ENCODE measurements at regions not wholly inside any gene's neighbourhood (a gene's known extent, or its start where the extent isn't known, plus 50 kb on each side); places are given as distances from the start of the nearest gene placed in this dataset.

DNA sequence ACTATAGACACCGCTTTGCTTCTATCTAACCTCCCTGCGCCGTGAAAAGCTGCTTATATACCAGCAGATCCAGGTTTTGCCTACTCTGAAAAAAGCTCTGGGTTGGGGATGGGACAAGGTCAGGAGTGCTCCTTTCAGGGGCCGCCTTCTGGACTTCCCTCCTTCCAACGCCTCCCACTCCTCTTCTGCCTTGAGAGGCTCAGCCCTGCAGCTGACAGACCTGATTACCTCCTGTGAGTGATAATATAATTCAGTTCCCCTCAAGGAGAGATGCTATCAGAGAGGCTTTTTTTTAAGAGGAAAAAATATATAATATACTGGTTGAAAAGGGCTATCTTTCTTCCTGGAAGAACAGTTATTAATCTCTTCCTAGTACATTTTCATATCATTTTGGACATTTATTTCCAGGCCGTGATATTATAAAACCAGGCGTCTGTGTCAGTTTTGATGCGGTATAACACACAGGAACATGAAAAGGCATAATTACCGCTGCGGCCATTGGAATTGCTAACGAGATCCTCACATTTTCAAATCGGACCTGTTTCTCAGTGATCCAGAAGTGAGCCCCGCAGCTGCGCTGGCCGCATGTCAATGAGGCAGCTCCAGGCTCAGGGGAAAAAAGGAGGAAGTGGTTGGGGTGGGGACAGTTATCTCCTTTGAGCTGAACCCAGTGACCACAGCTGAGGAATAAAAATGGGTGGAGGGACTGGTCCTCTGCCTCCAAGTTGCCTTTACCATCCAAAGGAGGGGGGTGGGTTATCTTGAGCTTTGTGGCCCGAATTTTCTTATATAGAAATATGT, 457.1 kb downstream of the TYW1 start:
- Histone ChIP-seq H2AFZ (no peak overlapping the region), H3K4me2 (no peak overlapping the region), H3K4me3 (no peak overlapping the region), H3K4me1 (ENCODE audit: insufficient read depth) (no peaks in the 10 kb centered on the region), H3K79me2 (replicated peaks; ENCODE audit: insufficient read depth) (no peaks in the 10 kb centered on the region), H3K9me2 (ENCODE audit: insufficient read depth) (no peaks in the 10 kb centered on the region), H3K27me3 (ENCODE audit: insufficient read depth) (no peaks in the 10 kb centered on the region), H3F3A (replicated peaks; ENCODE audit: low read depth) (peaks cover 8% of the 10 kb centered on the region; the same call in 1 of the 2 replicates), H3K27ac (ENCODE audit: low read depth) (no peak overlapping the region), H4K20me1 (replicated peaks; ENCODE audit: insufficient read depth) (no peaks in the 10 kb centered on the region), H3K36me3 (ENCODE audit: insufficient read depth) (no peaks in the 10 kb centered on the region)
- ATAC-seq (no peak), DNase-seq (ENCODE audit: low spot score) (no peak)
- Mint-ChIP-seq H3K9me3 (peaks cover 99% of the 10 kb centered on the region), H3K4me1 (no peaks in the 10 kb centered on the region), H3K27me3 (ENCODE audit: insufficient read depth, low read depth, poor library complexity) (peaks cover 10% of the 10 kb centered on the region), H3K4me3 (no peak overlapping the region), H3K36me3 (ENCODE audit: low read depth) (peaks cover 34% of the 10 kb centered on the region), H3K27ac (no peak overlapping the region)
- TF ChIP-seq, protein P1, sequence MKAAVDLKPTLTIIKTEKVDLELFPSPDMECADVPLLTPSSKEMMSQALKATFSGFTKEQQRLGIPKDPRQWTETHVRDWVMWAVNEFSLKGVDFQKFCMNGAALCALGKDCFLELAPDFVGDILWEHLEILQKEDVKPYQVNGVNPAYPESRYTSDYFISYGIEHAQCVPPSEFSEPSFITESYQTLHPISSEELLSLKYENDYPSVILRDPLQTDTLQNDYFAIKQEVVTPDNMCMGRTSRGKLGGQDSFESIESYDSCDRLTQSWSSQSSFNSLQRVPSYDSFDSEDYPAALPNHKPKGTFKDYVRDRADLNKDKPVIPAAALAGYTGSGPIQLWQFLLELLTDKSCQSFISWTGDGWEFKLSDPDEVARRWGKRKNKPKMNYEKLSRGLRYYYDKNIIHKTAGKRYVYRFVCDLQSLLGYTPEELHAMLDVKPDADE (IDR thresholded peaks at IDR 0.05): no peak
- TF ChIP-seq, protein P2, sequence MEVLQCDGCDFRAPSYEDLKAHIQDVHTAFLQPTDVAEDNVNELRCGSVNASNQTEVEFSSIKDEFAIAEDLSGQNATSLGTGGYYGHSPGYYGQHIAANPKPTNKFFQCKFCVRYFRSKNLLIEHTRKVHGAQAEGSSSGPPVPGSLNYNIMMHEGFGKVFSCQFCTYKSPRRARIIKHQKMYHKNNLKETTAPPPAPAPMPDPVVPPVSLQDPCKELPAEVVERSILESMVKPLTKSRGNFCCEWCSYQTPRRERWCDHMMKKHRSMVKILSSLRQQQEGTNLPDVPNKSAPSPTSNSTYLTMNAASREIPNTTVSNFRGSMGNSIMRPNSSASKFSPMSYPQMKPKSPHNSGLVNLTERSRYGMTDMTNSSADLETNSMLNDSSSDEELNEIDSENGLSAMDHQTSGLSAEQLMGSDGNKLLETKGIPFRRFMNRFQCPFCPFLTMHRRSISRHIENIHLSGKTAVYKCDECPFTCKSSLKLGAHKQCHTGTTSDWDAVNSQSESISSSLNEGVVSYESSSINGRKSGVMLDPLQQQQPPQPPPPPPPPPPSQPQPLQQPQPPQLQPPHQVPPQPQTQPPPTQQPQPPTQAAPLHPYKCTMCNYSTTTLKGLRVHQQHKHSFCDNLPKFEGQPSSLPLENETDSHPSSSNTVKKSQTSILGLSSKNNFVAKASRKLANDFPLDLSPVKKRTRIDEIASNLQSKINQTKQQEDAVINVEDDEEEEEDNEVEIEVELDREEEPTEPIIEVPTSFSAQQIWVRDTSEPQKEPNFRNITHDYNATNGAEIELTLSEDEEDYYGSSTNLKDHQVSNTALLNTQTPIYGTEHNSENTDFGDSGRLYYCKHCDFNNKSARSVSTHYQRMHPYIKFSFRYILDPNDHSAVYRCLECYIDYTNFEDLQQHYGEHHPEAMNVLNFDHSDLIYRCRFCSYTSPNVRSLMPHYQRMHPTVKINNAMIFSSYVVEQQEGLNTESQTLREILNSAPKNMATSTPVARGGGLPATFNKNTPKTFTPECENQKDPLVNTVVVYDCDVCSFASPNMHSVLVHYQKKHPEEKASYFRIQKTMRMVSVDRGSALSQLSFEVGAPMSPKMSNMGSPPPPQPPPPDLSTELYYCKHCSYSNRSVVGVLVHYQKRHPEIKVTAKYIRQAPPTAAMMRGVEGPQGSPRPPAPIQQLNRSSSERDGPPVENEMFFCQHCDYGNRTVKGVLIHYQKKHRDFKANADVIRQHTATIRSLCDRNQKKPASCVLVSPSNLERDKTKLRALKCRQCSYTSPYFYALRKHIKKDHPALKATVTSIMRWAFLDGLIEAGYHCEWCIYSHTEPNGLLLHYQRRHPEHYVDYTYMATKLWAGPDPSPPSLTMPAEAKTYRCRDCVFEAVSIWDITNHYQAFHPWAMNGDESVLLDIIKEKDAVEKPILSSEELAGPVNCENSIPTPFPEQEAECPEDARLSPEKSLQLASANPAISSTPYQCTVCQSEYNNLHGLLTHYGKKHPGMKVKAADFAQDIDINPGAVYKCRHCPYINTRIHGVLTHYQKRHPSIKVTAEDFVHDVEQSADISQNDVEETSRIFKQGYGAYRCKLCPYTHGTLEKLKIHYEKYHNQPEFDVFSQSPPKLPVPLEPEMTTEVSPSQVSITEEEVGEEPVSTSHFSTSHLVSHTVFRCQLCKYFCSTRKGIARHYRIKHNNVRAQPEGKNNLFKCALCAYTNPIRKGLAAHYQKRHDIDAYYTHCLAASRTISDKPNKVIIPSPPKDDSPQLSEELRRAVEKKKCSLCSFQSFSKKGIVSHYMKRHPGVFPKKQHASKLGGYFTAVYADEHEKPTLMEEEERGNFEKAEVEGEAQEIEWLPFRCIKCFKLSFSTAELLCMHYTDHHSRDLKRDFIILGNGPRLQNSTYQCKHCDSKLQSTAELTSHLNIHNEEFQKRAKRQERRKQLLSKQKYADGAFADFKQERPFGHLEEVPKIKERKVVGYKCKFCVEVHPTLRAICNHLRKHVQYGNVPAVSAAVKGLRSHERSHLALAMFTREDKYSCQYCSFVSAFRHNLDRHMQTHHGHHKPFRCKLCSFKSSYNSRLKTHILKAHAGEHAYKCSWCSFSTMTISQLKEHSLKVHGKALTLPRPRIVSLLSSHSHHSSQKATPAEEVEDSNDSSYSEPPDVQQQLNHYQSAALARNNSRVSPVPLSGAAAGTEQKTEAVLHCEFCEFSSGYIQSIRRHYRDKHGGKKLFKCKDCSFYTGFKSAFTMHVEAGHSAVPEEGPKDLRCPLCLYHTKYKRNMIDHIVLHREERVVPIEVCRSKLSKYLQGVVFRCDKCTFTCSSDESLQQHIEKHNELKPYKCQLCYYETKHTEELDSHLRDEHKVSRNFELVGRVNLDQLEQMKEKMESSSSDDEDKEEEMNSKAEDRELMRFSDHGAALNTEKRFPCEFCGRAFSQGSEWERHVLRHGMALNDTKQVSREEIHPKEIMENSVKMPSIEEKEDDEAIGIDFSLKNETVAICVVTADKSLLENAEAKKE (CRISPR knock-in tag; IDR thresholded peaks at IDR 0.05): no peak
- TF ChIP-seq EZH2phosphoT487 (IDR thresholded peaks at IDR 0.05; ENCODE audit: unreplicated experiment): no peak
- TF ChIP-seq POLR2AphosphoS5 (IDR thresholded peaks at IDR 0.05; ENCODE audit: low read depth): no peak
- no peak for TF ChIP-seq STAT1 (IDR thresholded peaks at IDR 0.05; ENCODE audit: unreplicated experiment)
- TF ChIP-seq, protein P3, sequence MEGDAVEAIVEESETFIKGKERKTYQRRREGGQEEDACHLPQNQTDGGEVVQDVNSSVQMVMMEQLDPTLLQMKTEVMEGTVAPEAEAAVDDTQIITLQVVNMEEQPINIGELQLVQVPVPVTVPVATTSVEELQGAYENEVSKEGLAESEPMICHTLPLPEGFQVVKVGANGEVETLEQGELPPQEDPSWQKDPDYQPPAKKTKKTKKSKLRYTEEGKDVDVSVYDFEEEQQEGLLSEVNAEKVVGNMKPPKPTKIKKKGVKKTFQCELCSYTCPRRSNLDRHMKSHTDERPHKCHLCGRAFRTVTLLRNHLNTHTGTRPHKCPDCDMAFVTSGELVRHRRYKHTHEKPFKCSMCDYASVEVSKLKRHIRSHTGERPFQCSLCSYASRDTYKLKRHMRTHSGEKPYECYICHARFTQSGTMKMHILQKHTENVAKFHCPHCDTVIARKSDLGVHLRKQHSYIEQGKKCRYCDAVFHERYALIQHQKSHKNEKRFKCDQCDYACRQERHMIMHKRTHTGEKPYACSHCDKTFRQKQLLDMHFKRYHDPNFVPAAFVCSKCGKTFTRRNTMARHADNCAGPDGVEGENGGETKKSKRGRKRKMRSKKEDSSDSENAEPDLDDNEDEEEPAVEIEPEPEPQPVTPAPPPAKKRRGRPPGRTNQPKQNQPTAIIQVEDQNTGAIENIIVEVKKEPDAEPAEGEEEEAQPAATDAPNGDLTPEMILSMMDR (conservative IDR thresholded peaks at IDR 0.05; ENCODE audit: low read depth in 2 of 2): no peak
- no peak for TF ChIP-seq CREB1 (CRISPR knock-in tag; IDR thresholded peaks at IDR 0.05; ENCODE audit: low read depth)
- no peak for TF ChIP-seq JUNB (IDR thresholded peaks at IDR 0.05; ENCODE audit: unreplicated experiment)
- no peak for TF ChIP-seq EZH2 (IDR thresholded peaks at IDR 0.05; ENCODE audit: low read depth, unreplicated experiment)
